GM19351 (cell line): ENCODE measurements at regions not wholly inside any gene's neighbourhood (a gene's known extent, or its start where the extent isn't known, plus 50 kb on each side); places are given as distances from the start of the nearest gene placed in this dataset.

Experiments
- ATAC-seq: cut with Tn5 transposase; IDR thresholded peaks from one replicate; pipeline ENCODE4 v1.9.1; 2021; ENCODE audit warnings: mild to moderate bottlenecking, moderate library complexity; ENCODE audit not compliant: unreplicated experiment

- ATAC-seq = no peak
Observed at GRCh38 chr15:61421470-61421869, 192.4 kb upstream of the RORA start.

GRCh38 chr15:61420546-61420945 is 191.4 kb upstream of the RORA start:
- no peak for ATAC-seq

GRCh38 chr15:61415617-61416120 is 186.6 kb upstream of the RORA start:
- ATAC-seq = no peak

- ATAC-seq = no peak
Observed at GRCh38 chr15:61411902-61412510, 182.9 kb upstream of the RORA start.

GRCh38 chr15:61410662-61411061 is 181.6 kb upstream of the RORA start:
- ATAC-seq = no peak

- ATAC-seq = no peak
Observed at GRCh38 chr15:61404567-61404966, 175.5 kb upstream of the RORA start.

- no peak for ATAC-seq
Observed at GRCh38 chr15:61403884-61404283, 174.8 kb upstream of the RORA start.

GRCh38 chr15:61401903-61402698 is 173.0 kb upstream of the RORA start:
- ATAC-seq = no peak

GRCh38 chr15:61398310-61398709 is 169.2 kb upstream of the RORA start:
- ATAC-seq = no peak

GRCh38 chr15:61396235-61396919 is 167.3 kb upstream of the RORA start:
- no peak for ATAC-seq

GRCh38 chr15:61393949-61394348 is 164.8 kb upstream of the RORA start:
- no peak for ATAC-seq

- ATAC-seq = no peak
Observed at GRCh38 chr15:61393524-61393923, 164.4 kb upstream of the RORA start.

- ATAC-seq = no peak
Observed at GRCh38 chr15:61390138-61390537, 161.0 kb upstream of the RORA start.

- no peak for ATAC-seq
Observed at GRCh38 chr15:61389334-61390028, 160.4 kb upstream of the RORA start.

GRCh38 chr15:61387675-61388074 is 158.6 kb upstream of the RORA start:
- no peak for ATAC-seq

GRCh38 chr15:61383421-61383820 is 154.3 kb upstream of the RORA start:
- ATAC-seq = no peak

- ATAC-seq = no peak
Observed at GRCh38 chr15:61382927-61383326, 153.8 kb upstream of the RORA start.

GRCh38 chr15:61381501-61381900 is 152.4 kb upstream of the RORA start:
- ATAC-seq = no peak

GRCh38 chr15:61380270-61380669 is 151.2 kb upstream of the RORA start:
- no peak for ATAC-seq

GRCh38 chr15:61379005-61379404 is 149.9 kb upstream of the RORA start:
- ATAC-seq = no peak

GRCh38 chr15:61376961-61377360 is 147.9 kb upstream of the RORA start:
- no peak for ATAC-seq
